Adrenal gland (tissue), 5 donors: ENCODE measurements at regions not wholly inside any gene's neighbourhood (a gene's known extent, or its start where the extent isn't known, plus 50 kb on each side); places are given as distances from the start of the nearest gene placed in this dataset.

Experiments
- POLR2A ChIP-seq, 2 donors: fragments of 450-650 bp; IDR thresholded peaks; one replicate each; pipeline ENCODE4 v1.6.1; 2017; ENCODE audit warnings: antibody characterized with exemption in 2 of 2, mild to moderate bottlenecking in 2 of 2, moderate library complexity in 1 of 2
- TF ChIP-seq, protein P1 (sequence below), 6 experiments: fragments of 450-650 bp in 4 of 6; fragments of 200-600 bp in 2 of 6; sonication (generic) in 1 of 6; IDR thresholded peaks; 1 replicate in 5 of 6; 2 replicates in 1 of 6; pipeline versions ENCODE4 v1.5.1 to v1.8.0; 2016 to 2021; ENCODE audit warnings: antibody characterized with exemption in 6 of 6, mild to moderate bottlenecking in 2 of 6, moderate library complexity in 1 of 6
- donor health status: DM: no; HTN: no; CAD: no.

- TF ChIP-seq, protein P1, sequence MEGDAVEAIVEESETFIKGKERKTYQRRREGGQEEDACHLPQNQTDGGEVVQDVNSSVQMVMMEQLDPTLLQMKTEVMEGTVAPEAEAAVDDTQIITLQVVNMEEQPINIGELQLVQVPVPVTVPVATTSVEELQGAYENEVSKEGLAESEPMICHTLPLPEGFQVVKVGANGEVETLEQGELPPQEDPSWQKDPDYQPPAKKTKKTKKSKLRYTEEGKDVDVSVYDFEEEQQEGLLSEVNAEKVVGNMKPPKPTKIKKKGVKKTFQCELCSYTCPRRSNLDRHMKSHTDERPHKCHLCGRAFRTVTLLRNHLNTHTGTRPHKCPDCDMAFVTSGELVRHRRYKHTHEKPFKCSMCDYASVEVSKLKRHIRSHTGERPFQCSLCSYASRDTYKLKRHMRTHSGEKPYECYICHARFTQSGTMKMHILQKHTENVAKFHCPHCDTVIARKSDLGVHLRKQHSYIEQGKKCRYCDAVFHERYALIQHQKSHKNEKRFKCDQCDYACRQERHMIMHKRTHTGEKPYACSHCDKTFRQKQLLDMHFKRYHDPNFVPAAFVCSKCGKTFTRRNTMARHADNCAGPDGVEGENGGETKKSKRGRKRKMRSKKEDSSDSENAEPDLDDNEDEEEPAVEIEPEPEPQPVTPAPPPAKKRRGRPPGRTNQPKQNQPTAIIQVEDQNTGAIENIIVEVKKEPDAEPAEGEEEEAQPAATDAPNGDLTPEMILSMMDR (IDR thresholded peaks at IDR 0.05) = no peak
- TF ChIP-seq POLR2A (IDR thresholded peaks at IDR 0.05) = no peak
Observed at GRCh38 chr21:28447462-28447861, 545.2 kb downstream of the LTN1 start.
